ENCODE measurements at regions not wholly inside any gene's neighbourhood (a gene's known extent, or its start where the extent isn't known, plus 50 kb on each side); places are given as distances from the start of the nearest gene placed in this dataset.

DNA sequence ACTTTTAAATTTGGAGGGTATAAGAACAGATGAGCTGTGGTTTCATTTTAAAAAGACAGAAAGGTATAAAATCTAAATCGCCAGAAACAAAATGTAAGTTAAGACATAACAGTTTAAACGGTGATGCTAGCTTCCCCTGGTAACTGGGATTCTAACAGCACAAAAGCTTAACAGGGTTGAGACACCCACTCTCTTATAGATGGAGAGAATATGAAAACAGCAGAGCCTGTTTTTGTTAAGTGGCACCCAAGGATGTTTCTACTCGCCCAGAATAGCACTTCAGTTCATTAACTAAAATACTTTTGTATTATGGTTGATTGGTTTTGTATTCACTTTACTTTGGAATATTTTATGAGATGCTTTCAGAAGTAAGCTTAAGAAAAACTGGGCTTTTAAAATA is 151.9 kb upstream of the RND3 start:
- TF ChIP-seq, protein P1, sequence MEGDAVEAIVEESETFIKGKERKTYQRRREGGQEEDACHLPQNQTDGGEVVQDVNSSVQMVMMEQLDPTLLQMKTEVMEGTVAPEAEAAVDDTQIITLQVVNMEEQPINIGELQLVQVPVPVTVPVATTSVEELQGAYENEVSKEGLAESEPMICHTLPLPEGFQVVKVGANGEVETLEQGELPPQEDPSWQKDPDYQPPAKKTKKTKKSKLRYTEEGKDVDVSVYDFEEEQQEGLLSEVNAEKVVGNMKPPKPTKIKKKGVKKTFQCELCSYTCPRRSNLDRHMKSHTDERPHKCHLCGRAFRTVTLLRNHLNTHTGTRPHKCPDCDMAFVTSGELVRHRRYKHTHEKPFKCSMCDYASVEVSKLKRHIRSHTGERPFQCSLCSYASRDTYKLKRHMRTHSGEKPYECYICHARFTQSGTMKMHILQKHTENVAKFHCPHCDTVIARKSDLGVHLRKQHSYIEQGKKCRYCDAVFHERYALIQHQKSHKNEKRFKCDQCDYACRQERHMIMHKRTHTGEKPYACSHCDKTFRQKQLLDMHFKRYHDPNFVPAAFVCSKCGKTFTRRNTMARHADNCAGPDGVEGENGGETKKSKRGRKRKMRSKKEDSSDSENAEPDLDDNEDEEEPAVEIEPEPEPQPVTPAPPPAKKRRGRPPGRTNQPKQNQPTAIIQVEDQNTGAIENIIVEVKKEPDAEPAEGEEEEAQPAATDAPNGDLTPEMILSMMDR (IDR thresholded peaks at IDR 0.05; ENCODE audit: insufficient read depth, low read length) = no peak
- TF ChIP-seq POLR2AphosphoS5 (IDR thresholded peaks at IDR 0.05; ENCODE audit: low read depth) (no peak), REST (IDR thresholded peaks at IDR 0.05; ENCODE audit: insufficient replicate concordance, low read depth) (no peak), GABPA (IDR thresholded peaks at IDR 0.05; ENCODE audit: low read depth) (no peak), SPI1 (IDR thresholded peaks at IDR 0.05; ENCODE audit: borderline replicate concordance, low read depth) (no peak)
